ENCODE measurements at regions not wholly inside any gene's neighbourhood (a gene's known extent, or its start where the extent isn't known, plus 50 kb on each side); places are given as distances from the start of the nearest gene placed in this dataset.
"Not testable (repeated sequence)": the region's sequence is repeated elsewhere in the genome, so short reads cannot be mapped to it uniquely, and the experiment has no call there.

GRCh38 chr7:101743241-101743994 is 74.0 kb upstream of the CUX1 start:
- DNase-seq (ENCODE audit: low read depth in 2 of 2): peak; percentile 34 to 46

GRCh38 chr7:101743995-101744360 is 73.4 kb upstream of the CUX1 start:
- DNase-seq (ENCODE audit: low read depth in 2 of 2): no peak

GRCh38 chr7:101744588-101744987 is 72.8 kb upstream of the CUX1 start:
- no peak for DNase-seq (ENCODE audit: low read depth in 2 of 2)

GRCh38 chr7:101746314-101746713 is 71.1 kb upstream of the CUX1 start:
- no peak for DNase-seq (ENCODE audit: low read depth in 2 of 2)

- no peak for DNase-seq (ENCODE audit: low read depth in 2 of 2)
Measured at GRCh38 chr7:101747053-101747878, 70.2 kb upstream of the CUX1 start.

- no peak for DNase-seq (ENCODE audit: low read depth in 2 of 2)
Measured at GRCh38 chr7:101747879-101748345, 69.5 kb upstream of the CUX1 start.

GRCh38 chr7:101749891-101750290 is 67.5 kb upstream of the CUX1 start:
- DNase-seq (ENCODE audit: low read depth in 2 of 2): no peak

GRCh38 chr7:101753316-101753715 is 64.1 kb upstream of the CUX1 start:
- no peak for DNase-seq (ENCODE audit: low read depth in 2 of 2)

- DNase-seq (ENCODE audit: low read depth in 2 of 2): no peak
Measured at GRCh38 chr7:101754424-101755159, 62.8 kb upstream of the CUX1 start.

- DNase-seq (ENCODE audit: low read depth in 2 of 2): no peak
Measured at GRCh38 chr7:101757879-101758278, 59.5 kb upstream of the CUX1 start.

- not testable (repeated sequence) for DNase-seq (ENCODE audit: low read depth in 2 of 2)
Measured at GRCh38 chr7:101758519-101758918, 58.9 kb upstream of the CUX1 start.

GRCh38 chr7:101764221-101764620 is 53.2 kb upstream of the CUX1 start:
- DNase-seq (ENCODE audit: low read depth in 2 of 2): no peak

GRCh38 chr7:101767544-101767943 is 49.9 kb upstream of the CUX1 start:
- DNase-seq (ENCODE audit: low read depth in 2 of 2): no peak

All from stimulated activated CD8-positive, alpha-beta memory T cell treated with anti-CD3 and anti-CD28 coated beads, Interleukin-2, amount 100 ng/mL, for 48 hours (primary cell).